ENCODE measurements at regions not wholly inside any gene's neighbourhood (a gene's known extent, or its start where the extent isn't known, plus 50 kb on each side); places are given as distances from the start of the nearest gene placed in this dataset.

- DNase-seq, result no peak
Measured at GRCh38 chr18:55088561-55088960, 129.3 kb upstream of the CCDC68 start.

GRCh38 chr18:55088000-55088401 is 128.7 kb upstream of the CCDC68 start:
- no peak for DNase-seq

GRCh38 chr18:55086906-55087305 is 127.6 kb upstream of the CCDC68 start:
- DNase-seq, result no peak

DNA sequence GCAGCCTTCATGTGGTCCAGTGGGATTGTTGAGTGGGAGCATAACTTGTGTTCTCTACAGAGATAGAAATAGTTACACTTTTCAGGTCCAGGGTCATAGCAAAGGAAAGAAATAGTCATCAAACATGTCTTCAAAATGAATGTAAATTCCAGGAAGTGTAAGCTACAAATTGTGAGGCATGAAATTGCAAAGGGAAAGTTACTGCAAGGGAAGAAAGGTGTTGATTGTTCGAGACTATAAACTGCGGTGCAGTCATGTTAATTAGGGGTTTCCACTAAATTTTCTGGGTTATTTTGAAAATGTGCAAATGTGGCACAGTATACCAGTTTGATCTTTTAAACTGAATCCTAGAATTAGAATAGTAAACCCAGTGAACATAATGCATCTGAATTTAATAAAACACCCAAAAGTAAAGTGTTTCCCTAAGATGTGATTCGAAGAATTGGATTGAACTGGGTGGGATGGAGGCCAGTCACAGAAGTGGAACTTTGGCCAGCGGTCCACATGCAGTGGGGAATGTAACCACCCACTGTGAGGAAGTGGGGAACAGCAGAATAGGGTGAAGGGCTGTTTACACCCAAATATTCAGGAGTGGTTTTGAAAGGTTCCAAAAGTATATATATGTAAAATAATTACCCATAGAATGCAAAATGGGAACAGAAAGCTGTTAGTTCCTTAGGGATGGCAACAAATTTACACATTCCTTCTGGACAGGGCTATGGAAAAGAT is 126.5 kb upstream of the CCDC68 start:
- DNase-seq, result no peak

GRCh38 chr18:55084550-55084949 is 125.3 kb upstream of the CCDC68 start:
- no peak for DNase-seq

GRCh38 chr18:55083461-55083860 is 124.2 kb upstream of the CCDC68 start:
- DNase-seq, result no peak

DNA sequence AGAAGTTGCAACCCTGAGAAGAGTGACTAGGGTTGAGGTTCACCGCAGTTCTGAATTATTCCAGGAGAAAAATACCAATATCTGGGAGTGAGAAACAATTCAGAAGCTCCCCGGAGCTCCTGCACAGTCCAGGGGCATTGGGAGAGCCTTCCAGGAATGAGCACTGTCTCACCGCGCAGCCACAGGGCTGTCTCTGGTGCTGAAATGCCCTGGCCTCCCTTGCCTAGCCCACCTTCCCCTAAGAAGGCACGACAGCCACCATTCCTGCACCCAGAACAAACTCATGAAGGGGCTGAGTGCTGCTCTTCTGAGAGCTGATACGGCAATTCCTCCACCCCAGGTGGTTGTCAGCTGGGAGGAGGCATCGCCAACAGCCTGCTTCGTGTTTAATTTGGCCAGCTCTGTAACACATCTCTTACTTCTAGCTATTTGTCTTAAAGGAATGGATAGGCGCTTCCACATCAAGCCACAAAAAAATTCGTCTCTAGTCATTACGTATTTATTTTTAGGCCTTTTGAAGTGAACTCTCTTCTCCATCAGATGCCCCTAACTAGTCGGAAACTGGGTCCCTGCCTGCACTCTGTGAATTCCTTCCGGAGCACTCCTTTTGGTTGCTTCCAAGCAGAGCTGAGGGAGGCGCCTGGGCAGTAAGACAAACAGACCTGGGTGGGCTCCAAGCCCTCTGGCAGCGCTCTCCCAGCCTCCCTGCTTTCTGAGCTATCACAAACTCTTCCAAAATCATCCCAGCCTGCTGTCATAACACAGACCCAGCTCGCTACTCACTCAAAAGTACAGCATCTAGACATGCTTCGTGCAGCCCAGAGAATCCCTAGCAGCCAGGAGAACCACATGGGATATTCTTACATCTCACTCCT is 120.5 kb upstream of the CCDC68 start:
- no peak for DNase-seq

DNA sequence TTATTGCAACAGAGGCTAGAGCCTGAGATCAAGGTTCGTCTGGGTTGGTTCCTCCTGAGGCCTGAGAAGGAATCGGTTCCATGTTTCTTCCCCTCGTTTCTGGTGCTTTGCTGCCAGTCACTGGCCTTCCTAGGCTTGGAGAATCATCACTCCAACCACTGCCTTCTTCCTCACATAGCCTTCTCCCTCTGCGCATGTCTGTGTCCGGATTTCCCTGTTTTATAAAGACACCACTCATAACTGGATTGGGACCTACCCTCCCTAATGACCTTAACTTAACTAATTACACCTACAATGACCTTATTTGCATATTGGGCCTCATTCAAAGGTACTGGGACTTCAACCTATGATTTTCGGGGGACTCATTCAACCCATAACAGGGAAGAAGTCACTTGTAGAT is 119.8 kb upstream of the CCDC68 start:
- no peak for DNase-seq

DNA sequence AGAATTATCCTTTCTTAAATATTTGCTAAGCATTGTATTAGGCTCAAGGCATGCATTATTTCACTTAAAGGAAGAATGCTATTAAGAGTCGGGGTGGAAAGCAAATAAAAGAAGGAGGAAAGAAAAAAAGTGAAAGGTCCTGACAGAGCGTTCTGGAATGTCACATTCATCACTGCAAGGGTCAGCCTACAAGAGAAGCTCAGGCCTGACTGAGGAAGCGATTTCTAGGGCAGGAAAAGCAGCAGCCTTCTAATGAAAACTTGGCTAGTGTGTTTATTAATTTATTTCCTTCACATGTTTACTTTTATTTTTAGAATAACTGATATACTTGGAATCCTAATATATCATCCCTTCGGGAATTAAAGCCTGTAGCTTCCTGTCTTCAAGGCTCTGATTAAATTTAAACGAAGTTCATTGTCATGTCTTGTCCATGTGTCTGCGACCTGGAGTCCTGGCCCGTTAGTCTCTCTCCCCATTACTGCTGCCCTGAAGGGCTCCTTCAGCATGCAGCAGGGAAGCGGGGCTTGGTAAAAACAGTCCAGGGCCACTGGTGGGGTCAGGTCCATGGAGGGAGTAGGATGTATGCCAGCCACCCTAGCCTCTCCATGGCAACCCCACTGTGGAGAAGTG is 119.2 kb upstream of the CCDC68 start:
- DNase-seq, result no peak

DNA sequence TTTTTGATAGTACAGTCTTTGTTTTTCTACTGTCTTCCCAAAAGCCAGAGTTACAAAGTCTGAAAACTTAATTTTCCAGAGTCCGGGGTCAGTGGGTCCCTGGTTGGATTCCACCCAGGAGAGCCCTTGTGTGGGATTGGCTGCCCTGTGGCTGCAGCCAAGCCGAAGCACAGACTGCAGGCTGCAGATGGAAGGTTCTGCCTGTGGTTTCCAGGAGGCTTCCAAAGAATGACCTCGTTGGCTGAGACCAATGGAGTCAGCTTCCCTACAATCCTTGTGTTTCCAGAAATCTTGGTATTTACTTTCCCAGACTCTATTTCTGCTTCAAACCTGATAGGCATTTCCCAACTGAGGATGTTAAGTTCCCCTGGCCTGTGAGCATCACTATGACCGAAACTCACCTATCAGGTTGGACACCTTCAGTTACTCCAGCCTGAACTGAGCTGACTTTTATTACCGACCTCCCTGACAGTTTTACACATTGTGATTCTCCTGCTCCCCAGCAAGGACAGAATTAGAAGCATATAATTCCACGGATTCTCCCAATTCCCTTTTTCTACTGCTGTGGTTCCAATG is 117.5 kb upstream of the CCDC68 start:
- no peak for DNase-seq

DNA sequence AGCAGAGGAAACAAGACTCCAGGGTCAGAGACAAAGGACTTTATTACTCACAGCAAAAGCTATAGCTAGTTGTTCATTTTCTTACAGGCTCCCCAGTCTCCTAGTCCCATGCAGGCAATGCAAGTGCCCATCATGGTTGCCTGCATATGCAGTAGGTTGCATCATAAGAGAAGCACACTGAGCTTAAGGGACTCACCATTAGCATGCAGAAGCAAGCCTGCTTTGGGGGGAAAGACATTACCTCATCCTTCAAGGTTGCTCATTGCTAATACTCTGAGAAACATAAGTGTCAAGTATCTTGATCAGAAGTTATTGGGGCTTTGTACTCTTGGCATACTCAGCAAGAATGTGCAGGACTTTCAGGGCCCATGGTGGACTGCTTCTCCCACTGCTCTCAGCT is 114.6 kb upstream of the CCDC68 start:
- no peak for DNase-seq

DNA sequence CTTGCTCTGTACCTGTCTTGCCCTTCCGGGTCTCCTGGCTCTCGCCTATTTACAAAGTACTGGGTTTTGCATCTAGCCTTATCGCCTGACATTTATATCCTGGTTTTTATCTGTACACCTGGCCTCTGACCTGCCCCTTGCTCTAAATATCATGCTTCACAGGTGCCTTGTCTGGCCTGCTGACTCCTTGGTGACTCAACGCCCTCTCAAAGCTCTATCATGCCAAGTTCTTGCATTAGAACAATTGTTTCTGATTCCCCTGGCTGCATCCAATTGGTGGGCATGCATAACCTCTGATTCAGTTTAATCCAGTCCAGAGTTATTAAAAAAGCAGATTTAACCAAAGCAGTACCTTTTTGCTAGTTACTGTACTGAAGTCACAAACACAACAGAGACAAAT is 113.9 kb upstream of the CCDC68 start:
- no peak for DNase-seq

- DNase-seq, result no peak
Measured at GRCh38 chr18:55072698-55073097, 113.4 kb upstream of the CCDC68 start.

DNA sequence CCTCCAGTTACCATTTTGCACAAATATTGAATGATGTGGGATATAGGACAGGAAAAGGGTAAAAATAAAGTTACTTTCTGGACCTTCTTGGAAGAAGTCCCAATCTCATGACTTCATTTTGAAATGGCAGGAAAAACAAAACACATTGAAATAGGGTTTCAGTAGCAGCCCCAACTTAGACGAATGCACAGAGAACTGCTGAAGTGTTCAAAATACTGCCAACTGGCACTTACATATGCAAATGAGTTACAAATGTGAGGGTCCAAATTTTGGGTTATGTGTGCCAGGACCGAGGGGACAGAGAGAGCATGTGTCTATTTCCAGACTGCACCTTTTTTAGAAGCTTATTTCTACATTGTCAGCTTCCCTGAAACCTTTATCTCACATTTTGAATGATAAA is 112.9 kb upstream of the CCDC68 start:
- DNase-seq, result no peak

DNA sequence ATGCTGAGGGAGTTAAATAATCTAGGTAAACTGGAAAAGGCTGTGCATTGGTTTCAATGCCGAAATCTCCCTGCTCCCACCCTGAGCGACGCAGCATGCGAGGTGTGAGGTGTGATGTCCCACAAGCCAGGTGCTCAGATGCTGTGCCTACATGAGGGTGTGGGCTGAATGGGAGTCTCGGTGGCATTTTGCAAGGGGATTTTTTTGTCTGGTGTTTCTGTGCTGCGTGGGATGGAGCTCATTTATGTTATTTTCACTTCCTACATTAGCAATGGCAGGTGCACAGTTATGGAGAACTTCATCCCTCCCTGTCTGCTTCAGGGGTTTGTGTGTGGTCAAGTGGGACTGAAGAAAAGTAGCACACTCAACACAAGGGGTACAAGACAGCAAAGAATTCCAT is 110.2 kb upstream of the CCDC68 start:
- no peak for DNase-seq

GRCh38 chr18:55064760-55065159 is 105.5 kb upstream of the CCDC68 start:
- DNase-seq, result no peak

DNA sequence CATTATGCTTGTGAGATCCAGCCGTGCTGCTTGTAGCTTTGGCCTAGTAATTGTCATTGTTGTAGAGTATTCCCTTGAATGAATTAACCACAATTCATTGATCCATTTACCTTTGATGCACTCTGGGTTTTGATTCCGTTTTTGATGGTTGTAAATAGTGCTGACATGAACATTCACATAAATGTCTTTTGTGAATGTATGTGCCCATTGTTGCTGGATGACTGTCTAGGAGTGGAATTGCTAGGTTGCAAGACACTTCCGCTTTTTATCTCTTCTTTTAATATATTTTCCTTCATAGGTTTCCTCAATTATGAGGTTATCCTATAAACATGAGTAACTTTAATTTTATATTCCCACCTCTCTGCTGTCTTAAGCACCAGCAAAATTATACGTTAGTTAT is 104.8 kb upstream of the CCDC68 start:
- no peak for DNase-seq

- no peak for DNase-seq
Measured at GRCh38 chr18:55054021-55054990, 95.0 kb upstream of the CCDC68 start.

GRCh38 chr18:55048892-55049291 is 89.6 kb upstream of the CCDC68 start:
- no peak for DNase-seq

- DNase-seq, result no peak
Measured at GRCh38 chr18:55047546-55047945, 88.3 kb upstream of the CCDC68 start.

- no peak for DNase-seq
Measured at GRCh38 chr18:55041366-55041765, 82.1 kb upstream of the CCDC68 start.

- no peak for DNase-seq
Measured at GRCh38 chr18:55038162-55038561, 78.9 kb upstream of the CCDC68 start.

All from hematopoietic multipotent progenitor cell treated with erythropoietin and hydrocortisone succinate and interleukin-3 and kit ligand, for 8 days (in vitro differentiated cells).